OCI-LY3 (cell line): ENCODE measurements at regions not wholly inside any gene's neighbourhood (a gene's known extent, or its start where the extent isn't known, plus 50 kb on each side); places are given as distances from the start of the nearest gene placed in this dataset.
"Not testable (repeated sequence)": the region's sequence is repeated elsewhere in the genome, so short reads cannot be mapped to it uniquely, and the experiment has no call there.

Experiments
- CTCF ChIP-seq: fragments of 200-600, 300-600 bp; sonication (generic); IDR thresholded peaks from 2 replicates; pipeline ENCODE4 v1.5.1; 2014; ENCODE audit warnings: antibody characterized with exemption, low read length, low read depth
- EZH2phosphoT487 ChIP-seq: fragments of 200-600 bp; shearing (Covaris generic); IDR thresholded peaks from 2 replicates; pipeline ENCODE4 v1.6.1; 2018; ENCODE audit warnings: antibody characterized with exemption, mixed run types, low read depth

- not testable (repeated sequence) for TF ChIP-seq CTCF, EZH2phosphoT487
Measured at GRCh38 chr14:19202053-19202442, 232.1 kb downstream of the POTEG start.
